SH-SY5Y (cell line): ENCODE measurements at regions not wholly inside any gene's neighbourhood (a gene's known extent, or its start where the extent isn't known, plus 50 kb on each side); places are given as distances from the start of the nearest gene placed in this dataset.

Experiments
- GATA2 ChIP-seq: IDR thresholded peaks from 2 replicates; pipeline ENCODE4 v1.6.1; 2011; ENCODE audit warnings: mild to moderate bottlenecking, low read depth, low read length
- GATA3 ChIP-seq: IDR thresholded peaks from 2 replicates; pipeline ENCODE4 v1.6.1; 2011; ENCODE audit warnings: low read depth, mild to moderate bottlenecking, low read length, moderate library complexity

- TF ChIP-seq GATA3 (no peak), GATA2 (no peak)
These were observed 259.2 kb downstream of the TJP1 start for GRCh38 chr15:29563112-29563511.
